ENCODE measurements at regions not wholly inside any gene's neighbourhood (a gene's known extent, or its start where the extent isn't known, plus 50 kb on each side); places are given as distances from the start of the nearest gene placed in this dataset.

DNA sequence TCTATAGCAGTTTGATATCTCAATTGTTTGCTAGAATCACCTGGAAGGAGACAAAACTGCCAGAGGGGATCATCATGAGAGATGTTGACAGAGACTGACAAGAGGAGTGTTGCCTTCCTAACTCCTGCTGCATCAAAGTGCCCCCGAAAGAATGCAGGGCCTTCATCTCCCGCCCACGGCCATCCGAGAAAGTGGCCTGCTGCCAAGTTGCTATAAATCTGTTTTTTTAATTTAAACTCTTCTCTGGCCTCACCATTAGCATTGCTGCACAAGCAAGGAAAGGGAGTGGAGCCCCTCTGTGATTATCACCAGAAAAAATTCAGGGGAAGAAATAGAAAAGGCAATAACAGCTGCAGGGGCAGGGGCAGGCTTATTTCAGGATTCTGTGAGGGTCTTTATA, 238.1 kb upstream of the EPHA4 start:
- POLR2A ChIA-PET = no interaction called here
- Mint-ChIP-seq H3K27ac (no peak overlapping the region), H3K9me3 (no peaks in the 10 kb centered on the region), H3K4me3 (no peak overlapping the region), H3K27me3 (no peaks in the 10 kb centered on the region), H3K4me1 (no peaks in the 10 kb centered on the region), H3K36me3 (ENCODE audit: low read depth) (no peaks in the 10 kb centered on the region)
- DNase-seq = no peak
- CTCF ChIA-PET = no interaction called here

DNA sequence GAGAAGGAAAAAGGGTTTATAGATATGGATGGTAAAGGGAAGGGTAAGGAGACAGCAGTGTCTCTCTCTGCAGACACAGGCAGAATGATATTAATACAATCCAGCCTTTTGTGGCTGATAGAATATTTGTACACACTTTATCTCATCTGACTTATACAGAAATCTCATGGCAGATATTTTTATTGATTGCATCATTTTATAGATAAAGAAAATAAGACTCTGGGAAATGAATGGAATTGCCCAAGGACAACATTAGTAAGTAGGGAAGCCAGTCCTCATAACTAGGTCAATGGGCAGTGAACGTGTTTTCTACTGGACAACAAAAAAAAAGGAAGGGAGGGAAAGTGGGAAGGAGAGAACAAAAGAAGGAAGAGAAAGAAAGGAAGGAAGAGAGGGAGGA, 236.4 kb upstream of the EPHA4 start:
- no peaks in the 10 kb centered on the region for H3K27me3 Mint-ChIP-seq
- ChIA-PET CTCF (no interaction called here), POLR2A (no interaction called here)
- no peaks in the 10 kb centered on the region for H3K9me3 Mint-ChIP-seq
- no peak for DNase-seq
- H3K4me3 Mint-ChIP-seq = no peak overlapping the region
- no peak overlapping the region for H3K27ac Mint-ChIP-seq
- H3K36me3 Mint-ChIP-seq (ENCODE audit: low read depth) = no peaks in the 10 kb centered on the region
- H3K4me1 Mint-ChIP-seq = no peaks in the 10 kb centered on the region

DNA sequence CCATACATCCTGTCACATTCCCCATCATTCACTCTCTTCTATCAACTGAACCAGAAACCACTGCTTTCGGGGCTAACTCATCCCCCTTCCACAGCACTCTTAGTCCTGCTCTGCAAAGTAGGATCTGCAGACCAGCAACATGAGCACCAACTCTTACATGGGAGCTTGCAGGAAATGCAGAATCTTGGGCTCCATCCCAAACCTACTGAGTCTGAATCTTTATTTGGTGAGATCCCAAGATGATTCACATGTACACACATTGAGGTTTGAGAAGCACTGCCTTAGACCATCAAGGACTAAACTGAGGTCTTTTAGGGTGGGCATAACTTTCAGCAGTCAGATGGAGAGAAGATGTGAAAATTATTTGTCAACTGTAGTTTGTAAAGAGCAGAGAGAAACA, 235.6 kb upstream of the EPHA4 start:
- CTCF ChIA-PET = no interaction called here
- no peaks in the 10 kb centered on the region for H3K27me3 Mint-ChIP-seq
- no peak overlapping the region for H3K4me3 Mint-ChIP-seq
- H3K9me3 Mint-ChIP-seq = no peaks in the 10 kb centered on the region
- H3K4me1 Mint-ChIP-seq = no peaks in the 10 kb centered on the region
- no peaks in the 10 kb centered on the region for H3K36me3 Mint-ChIP-seq (ENCODE audit: low read depth)
- POLR2A ChIA-PET = no interaction called here
- no peak overlapping the region for H3K27ac Mint-ChIP-seq
- no peak for DNase-seq

DNA sequence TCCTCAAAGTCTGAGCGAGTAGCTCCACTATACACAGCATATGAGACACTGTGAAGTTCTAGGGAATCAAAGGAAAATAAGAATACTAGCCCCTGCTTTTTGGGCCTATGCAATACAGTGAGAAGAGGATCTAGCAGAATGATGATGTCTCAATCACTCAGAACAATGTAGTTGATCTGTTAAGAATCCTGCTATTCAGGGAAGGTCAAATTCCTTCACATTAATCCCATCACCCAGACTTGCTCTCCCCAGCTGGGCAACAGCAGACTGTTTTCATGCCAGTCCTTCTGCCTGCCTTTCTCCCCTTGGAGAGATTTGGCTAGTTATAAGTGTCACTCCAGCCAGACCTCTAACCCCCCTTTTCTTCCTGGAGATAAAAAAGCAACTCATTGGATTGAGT, 230.0 kb upstream of the EPHA4 start:
- CTCF ChIA-PET = no interaction called here

DNA sequence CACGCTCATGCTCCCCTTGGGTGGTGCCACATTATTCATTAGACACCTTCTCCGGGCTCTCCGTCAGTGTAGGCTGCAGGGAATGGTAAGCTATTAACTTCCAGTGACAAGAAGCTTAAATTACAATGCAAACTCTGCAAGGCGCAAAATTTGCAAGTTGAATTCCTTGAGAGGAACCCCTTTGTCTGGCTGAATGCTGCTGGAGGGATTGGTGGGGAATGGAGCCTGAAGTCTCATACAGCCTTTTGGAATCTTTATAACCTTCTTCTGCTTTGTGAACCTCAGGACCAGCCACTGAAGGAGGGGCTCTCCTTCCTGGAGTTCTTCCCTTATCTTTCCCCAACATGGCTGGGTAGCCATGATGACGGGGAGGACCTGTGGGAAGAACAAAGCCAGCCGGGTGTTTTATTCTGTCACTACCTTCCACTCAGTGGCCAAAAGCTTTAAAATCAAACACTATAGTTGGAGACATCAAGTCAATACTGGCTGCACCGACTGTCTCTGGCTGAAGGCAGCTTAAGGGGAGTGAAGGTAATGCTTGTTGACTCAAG, 220.9 kb upstream of the EPHA4 start:
- Mint-ChIP-seq H3K27ac (no peak overlapping the region), H3K36me3 (ENCODE audit: low read depth) (no peaks in the 10 kb centered on the region), H3K4me3 (no peak overlapping the region), H3K27me3 (no peaks in the 10 kb centered on the region), H3K9me3 (no peaks in the 10 kb centered on the region), H3K4me1 (no peaks in the 10 kb centered on the region)
- no peak for DNase-seq
- ChIA-PET POLR2A (no interaction called here), CTCF (no interaction called here)

More for the DNA sequence above, 230.0 kb upstream of the EPHA4 start:
- Mint-ChIP-seq H3K9me3 (no peaks in the 10 kb centered on the region), H3K36me3 (ENCODE audit: low read depth) (no peaks in the 10 kb centered on the region), H3K27ac (no peak overlapping the region), H3K27me3 (no peaks in the 10 kb centered on the region), H3K4me3 (no peak overlapping the region), H3K4me1 (no peaks in the 10 kb centered on the region)
- POLR2A ChIA-PET = no interaction called here
- DNase-seq = no peak

DNA sequence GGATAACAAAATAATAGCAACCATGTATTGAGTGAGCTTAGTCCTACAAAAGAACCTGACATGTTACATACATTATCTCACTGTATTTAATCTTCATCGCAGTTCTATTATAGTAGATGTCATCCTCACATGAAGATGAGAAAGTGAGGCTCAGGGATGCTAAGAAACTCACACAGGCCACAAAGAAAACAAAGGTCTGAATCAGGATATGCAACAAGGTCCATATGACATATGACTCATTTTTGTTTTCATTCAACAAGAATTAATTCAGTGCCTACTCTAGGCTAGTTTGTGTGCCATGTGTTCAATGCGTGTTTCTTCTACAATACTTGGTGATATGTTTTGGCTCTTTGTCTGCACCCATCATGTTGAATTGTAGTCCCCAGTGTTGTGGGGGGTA, 219.7 kb upstream of the EPHA4 start:
- no peak for DNase-seq
- POLR2A ChIA-PET = no interaction called here
- no peaks in the 10 kb centered on the region for H3K27me3 Mint-ChIP-seq
- no peak overlapping the region for H3K4me3 Mint-ChIP-seq
- CTCF ChIA-PET = no interaction called here
- H3K4me1 Mint-ChIP-seq = no peaks in the 10 kb centered on the region
- no peaks in the 10 kb centered on the region for H3K9me3 Mint-ChIP-seq
- no peak overlapping the region for H3K27ac Mint-ChIP-seq
- no peaks in the 10 kb centered on the region for H3K36me3 Mint-ChIP-seq (ENCODE audit: low read depth)

DNA sequence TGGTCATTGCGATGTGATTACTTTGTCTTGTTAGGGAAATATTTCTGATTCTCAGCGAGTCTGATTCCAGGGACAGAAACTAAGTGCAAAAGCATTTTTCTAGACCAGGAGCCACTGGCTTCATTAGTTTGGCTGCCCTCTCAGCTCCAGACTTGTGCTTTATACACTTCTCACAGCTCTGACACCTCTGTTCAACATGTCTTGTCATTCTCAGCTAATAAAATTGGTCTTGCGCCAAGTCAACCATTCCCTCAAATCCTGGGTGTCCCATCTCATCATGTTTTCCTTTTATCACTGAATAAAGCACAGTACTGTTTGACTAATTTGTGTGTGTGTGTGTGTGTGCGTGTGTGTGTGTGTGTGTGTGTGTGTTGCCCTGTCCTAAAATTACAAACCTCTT, 215.5 kb upstream of the EPHA4 start:
- POLR2A ChIA-PET = no interaction called here
- H3K4me3 Mint-ChIP-seq = no peak overlapping the region

DNA sequence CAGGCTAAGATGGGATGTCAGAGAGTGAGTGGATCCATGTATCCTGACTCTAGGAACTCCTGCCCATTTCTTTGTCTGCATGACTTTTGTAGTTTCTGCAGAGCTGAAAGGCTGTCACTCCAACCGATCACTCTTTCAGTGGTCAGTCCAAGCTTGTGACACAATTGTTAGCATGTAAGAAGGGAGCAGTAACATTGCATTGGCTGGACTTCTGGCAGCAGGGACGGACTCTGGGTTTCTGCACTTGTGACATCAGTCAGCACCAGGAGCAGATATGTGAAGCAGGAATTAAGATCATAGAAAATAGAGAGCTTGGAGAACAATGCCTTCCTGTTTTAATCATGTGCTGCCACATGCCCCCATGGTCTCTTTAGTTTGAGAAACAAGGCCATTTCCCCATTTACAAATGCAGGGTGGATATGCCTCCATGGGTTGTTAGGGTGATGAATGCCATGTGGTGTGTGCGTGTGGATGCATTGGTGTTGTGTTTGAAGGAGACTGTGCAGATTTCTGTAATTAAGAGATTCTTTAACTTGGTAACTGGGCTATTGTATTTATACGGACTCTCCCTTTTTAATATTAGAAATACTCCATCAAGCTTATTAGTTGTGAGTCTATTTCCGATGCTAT, 214.3 kb upstream of the EPHA4 start:
- H3K4me3 Mint-ChIP-seq = no peak overlapping the region
- no peak for DNase-seq
- no peaks in the 10 kb centered on the region for H3K36me3 Mint-ChIP-seq (ENCODE audit: low read depth)
- no peak overlapping the region for H3K27ac Mint-ChIP-seq
- ChIA-PET POLR2A (no interaction called here), CTCF (no interaction called here)
- H3K4me1 Mint-ChIP-seq = no peaks in the 10 kb centered on the region
- H3K27me3 Mint-ChIP-seq = no peaks in the 10 kb centered on the region
- no peaks in the 10 kb centered on the region for H3K9me3 Mint-ChIP-seq

More for the DNA sequence above, 215.5 kb upstream of the EPHA4 start:
- Mint-ChIP-seq H3K4me1 (no peaks in the 10 kb centered on the region), H3K9me3 (no peaks in the 10 kb centered on the region), H3K27ac (no peak overlapping the region), H3K36me3 (ENCODE audit: low read depth) (no peaks in the 10 kb centered on the region), H3K27me3 (no peaks in the 10 kb centered on the region)
- DNase-seq = no peak
- CTCF ChIA-PET = no interaction called here

DNA sequence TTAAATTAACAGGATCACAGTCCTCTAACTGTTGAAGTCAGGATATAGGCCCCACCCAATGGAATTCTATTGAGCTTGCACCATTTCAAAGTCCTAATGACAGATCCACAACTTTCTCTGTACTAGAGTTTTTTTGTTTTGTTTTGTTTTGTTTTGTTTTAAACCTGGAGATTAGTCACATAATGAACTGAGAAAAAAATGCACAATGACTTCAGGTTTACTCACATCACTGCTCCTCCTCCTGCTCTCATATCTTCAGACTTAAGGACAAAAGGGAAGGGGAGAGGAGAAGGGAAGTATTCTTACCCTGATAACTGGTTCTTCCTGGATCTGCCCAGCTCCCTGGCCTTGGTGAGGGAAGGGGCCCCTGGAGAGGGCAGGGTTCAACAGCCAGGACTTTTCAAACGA, 208.2 kb upstream of the EPHA4 start:
- H3K4me1 Mint-ChIP-seq = no peaks in the 10 kb centered on the region
- no peaks in the 10 kb centered on the region for H3K36me3 Mint-ChIP-seq (ENCODE audit: low read depth)
- ChIA-PET CTCF (no interaction called here), POLR2A (no interaction called here)
- H3K4me3 Mint-ChIP-seq = no peak overlapping the region
- H3K27me3 Mint-ChIP-seq = no peaks in the 10 kb centered on the region
- H3K27ac Mint-ChIP-seq = no peak overlapping the region
- no peak for DNase-seq
- peaks cover 3% of the 10 kb centered on the region for H3K9me3 Mint-ChIP-seq

DNA sequence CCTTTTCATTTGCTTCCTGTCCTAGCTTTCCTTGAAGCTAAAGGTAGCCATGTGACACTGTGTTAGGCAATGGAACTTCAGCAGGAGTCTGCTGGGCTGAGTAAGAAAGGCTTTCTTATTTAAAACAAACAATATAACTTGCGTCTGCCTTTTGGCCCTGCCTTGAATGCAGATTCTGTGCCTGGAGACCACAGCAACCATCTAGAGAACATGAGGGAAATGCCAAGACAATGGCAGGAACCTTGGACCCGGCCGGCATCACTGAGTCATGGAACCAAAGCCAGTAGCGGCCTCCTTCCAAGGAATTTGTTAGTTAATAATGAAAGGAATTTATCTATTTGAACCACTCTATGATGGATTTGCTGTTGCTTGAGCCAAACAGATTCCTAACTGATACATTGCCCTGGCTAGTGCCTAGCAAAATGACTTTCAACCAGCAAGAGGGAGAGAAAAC, 207.5 kb upstream of the EPHA4 start:
- no peak overlapping the region for H3K27ac Mint-ChIP-seq
- no peaks in the 10 kb centered on the region for H3K27me3 Mint-ChIP-seq
- H3K4me1 Mint-ChIP-seq = no peaks in the 10 kb centered on the region
- POLR2A ChIA-PET = no interaction called here
- CTCF ChIA-PET = no interaction called here
- DNase-seq = no peak
- peaks cover 3% of the 10 kb centered on the region for H3K9me3 Mint-ChIP-seq
- H3K4me3 Mint-ChIP-seq = no peak overlapping the region
- H3K36me3 Mint-ChIP-seq (ENCODE audit: low read depth) = no peaks in the 10 kb centered on the region

DNA sequence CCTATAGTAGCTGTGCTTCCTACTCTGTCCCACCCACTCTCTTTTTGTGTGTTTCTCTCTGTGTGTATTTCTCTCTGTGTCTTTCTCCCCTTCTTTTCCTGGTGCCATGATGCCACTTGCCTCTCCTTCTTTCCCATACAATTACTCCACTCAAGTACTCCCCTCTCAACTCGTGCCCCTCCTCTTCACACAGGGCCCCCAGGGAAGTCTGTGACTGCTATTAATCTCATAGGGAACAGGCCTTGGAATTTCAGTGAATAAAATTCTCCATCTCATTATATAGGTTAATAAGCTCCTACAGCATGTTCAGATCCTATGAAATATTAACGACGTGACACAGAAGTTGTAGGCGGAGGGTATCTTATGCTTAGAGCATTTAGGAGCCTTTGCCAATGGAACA, 205.9 kb upstream of the EPHA4 start:
- DNase-seq = no peak
- ChIA-PET CTCF (no interaction called here), POLR2A (no interaction called here)
- Mint-ChIP-seq H3K36me3 (ENCODE audit: low read depth) (no peaks in the 10 kb centered on the region), H3K27me3 (no peaks in the 10 kb centered on the region), H3K4me1 (no peaks in the 10 kb centered on the region), H3K9me3 (peaks cover 3% of the 10 kb centered on the region), H3K4me3 (no peak overlapping the region), H3K27ac (no peak overlapping the region)

DNA sequence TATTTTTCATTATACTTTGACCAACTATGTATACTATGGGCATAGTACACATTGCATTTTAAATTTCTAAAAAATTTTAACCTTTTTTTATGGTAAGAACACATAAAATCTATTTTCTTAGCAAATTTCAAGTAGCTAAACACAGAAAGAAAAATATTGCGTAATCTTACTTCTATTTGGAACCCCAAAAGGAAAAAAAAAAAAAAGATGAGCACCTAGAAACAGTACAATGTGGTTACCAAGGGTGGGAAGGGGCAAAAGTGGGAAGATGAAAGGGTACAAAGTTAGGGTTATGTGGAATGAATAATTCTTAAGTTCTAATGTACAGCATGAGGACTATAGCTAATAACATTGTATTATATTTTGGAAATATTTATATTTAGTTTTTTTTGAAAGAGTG, 205.0 kb upstream of the EPHA4 start:
- Mint-ChIP-seq H3K36me3 (ENCODE audit: low read depth) (no peaks in the 10 kb centered on the region), H3K4me3 (no peak overlapping the region), H3K27me3 (no peaks in the 10 kb centered on the region), H3K27ac (no peak overlapping the region), H3K4me1 (no peaks in the 10 kb centered on the region), H3K9me3 (peaks cover 3% of the 10 kb centered on the region)
- ChIA-PET POLR2A (no interaction called here), CTCF (no interaction called here)
- DNase-seq = no peak

DNA sequence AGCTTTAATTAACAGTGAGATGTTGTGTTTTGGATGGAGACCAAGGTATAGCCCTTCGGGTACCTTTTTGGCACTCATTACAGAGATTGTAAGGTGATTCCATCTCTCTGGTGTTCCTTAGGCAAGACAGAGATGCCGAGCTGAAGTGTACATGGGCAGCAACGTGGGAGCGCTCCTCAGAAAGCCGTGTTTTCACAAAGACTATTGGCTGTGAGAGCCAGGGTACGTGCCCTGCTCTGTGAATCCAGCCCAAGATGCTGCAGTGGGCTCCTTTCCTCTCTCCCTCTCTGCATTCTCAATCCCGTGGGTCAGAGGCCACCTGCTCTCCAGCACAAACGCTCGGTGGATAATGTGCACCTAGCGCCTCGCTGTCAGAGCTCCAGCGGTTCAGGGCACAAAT, 203.0 kb upstream of the EPHA4 start:
- ChIA-PET CTCF (no interaction called here), POLR2A (no interaction called here)
- no peak overlapping the region for H3K4me3 Mint-ChIP-seq
- DNase-seq = no peak
- H3K27ac Mint-ChIP-seq = no peak overlapping the region
- no peaks in the 10 kb centered on the region for H3K27me3 Mint-ChIP-seq
- H3K4me1 Mint-ChIP-seq = no peaks in the 10 kb centered on the region
- H3K9me3 Mint-ChIP-seq = peaks cover 3% of the 10 kb centered on the region
- H3K36me3 Mint-ChIP-seq (ENCODE audit: low read depth) = no peaks in the 10 kb centered on the region

DNA sequence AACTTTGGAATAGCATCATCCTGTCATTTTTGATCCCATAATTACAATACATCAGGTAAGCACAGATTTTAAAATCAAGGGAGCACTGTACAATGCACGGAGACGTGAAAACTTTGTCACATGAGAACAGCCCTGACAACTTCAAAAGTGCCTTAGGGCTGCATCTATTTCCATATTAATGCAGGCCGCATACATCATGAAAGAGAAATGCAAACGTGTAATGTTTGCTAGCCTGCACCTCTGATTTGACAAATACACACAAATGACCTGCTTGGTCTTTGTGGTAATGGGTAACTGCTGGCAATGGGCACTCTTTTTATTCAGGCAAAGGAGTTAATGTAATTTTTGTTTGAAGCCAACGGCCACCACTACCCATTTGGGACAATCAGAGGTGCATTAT, 202.0 kb upstream of the EPHA4 start:
- ChIA-PET CTCF (no interaction called here), POLR2A (no interaction called here)
- Mint-ChIP-seq H3K36me3 (ENCODE audit: low read depth) (no peaks in the 10 kb centered on the region), H3K27ac (no peak overlapping the region), H3K4me1 (no peaks in the 10 kb centered on the region), H3K9me3 (peaks cover 3% of the 10 kb centered on the region), H3K4me3 (no peak overlapping the region), H3K27me3 (no peaks in the 10 kb centered on the region)
- DNase-seq = no peak

Data from activated CD4-positive, alpha-beta T cell treated with anti-CD3 and anti-CD28 coated beads, Interleukin-2, amount 10 ng/mL, durations not matched to agents 7 days and 5 days (primary cell).